NCI-H2171 (cell line): ENCODE measurements at regions not wholly inside any gene's neighbourhood (a gene's known extent, or its start where the extent isn't known, plus 50 kb on each side); places are given as distances from the start of the nearest gene placed in this dataset.

Experiments used
- DNase-seq: peaks from one replicate; lab custom pipeline; 2025; lab: John Stamatoyannopoulos, UW

- no peak for DNase-seq
Measured at GRCh38 chr6:105611606-105612005, 208.7 kb upstream of the PREP start.

- DNase-seq = no peak
Measured at GRCh38 chr6:105609375-105609991, 206.6 kb upstream of the PREP start.

DNA sequence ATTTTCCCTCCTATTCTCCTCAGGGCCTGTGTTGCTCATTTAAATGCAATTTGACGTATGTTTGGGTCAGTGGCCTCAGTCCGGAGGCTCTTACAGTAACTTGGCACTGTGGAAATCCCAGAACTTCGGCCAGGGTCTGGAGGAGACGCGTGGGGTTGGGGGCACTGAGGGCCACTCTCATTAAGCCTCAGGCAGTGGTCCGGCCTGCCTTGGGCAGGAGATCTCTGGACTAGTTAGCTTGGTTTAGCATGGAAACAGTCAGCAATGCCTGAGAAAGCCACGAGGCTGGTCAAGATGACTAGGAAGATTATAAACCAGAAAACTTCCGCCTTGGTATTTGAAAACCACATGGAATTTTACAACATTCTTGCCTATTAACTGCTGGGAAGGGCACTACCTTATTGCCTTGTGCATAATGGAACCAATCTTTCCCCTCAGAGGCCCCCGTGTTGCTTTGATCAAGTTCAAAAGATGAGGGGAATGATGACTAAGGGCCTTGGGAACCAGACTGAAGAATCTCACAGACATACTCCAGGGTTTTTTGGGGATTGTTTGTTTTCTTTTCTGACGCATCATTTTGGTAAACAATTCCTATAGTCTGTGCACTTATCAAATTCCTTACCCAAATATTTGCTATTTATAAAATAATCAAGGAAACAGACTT, 206.0 kb upstream of the PREP start:
- no peak for DNase-seq

- DNase-seq = no peak
Measured at GRCh38 chr6:105607636-105608621, 205.0 kb upstream of the PREP start.

DNA sequence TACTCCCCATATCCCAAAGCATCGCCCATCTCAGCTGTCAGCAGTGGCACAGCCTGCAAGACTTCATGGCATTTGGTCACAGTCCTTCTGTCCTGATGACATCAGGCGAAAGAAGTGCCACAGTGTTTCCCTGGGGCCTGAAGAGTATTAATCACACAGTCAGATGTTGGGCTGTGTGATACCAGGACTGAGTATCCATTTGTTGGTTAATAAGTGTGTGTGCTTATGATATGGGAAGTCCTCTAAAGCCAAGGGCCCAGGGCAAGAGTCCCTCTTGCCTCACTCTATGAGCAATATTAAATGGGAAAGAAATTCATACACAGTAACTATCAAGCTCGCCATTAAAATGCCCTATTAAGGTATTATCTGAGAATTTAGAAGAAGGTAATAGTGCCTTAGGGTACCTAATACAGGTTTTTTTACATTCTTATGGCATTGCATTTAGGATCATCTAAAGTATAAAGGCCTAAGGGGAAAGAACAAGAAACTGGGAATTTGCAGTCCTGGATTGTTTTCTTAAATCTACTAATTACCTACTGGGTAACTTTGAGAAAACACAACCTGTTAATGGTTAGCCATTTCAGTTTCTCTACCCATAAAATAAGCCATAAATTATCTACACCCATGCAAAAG, 204.1 kb upstream of the PREP start:
- DNase-seq = no peak

- DNase-seq = no peak
Measured at GRCh38 chr6:105604587-105604884, 201.7 kb upstream of the PREP start.

DNA sequence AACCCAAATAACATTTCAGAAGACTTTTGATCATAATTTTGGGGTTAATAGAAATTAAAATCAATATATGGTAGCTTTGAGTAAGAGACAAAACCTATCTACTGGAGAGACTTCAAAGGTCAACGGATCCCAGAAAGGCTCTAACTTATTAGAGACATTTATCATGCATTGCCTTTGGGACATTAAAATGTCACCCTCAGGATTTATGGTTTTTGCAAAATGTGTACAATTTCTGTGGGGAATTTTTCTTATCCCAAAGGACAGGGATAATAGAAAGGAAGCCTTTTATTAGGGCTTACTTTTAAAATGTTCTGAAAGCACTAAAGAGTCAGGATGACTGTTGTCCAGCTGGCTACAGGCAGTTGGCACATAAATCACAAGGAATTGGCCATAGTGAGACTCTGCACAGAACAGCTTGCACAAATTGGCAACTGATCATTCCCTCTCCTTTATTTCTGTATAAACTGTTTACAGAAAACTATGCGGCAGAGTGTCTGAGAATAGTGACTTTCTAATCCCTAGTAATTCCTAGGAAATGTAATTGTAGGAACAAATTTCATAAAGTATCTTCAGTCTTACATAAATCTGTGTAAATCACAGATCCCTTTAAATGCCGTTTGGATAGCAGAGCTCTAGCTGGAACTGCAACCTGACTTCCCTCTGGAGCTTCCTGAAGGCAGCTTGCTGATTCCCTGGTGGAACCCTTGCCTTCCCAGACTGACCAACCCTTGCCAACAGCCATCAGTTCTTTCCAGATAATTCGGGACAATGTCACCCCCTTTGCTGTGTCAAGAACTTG, 201.1 kb upstream of the PREP start:
- DNase-seq = no peak

DNA sequence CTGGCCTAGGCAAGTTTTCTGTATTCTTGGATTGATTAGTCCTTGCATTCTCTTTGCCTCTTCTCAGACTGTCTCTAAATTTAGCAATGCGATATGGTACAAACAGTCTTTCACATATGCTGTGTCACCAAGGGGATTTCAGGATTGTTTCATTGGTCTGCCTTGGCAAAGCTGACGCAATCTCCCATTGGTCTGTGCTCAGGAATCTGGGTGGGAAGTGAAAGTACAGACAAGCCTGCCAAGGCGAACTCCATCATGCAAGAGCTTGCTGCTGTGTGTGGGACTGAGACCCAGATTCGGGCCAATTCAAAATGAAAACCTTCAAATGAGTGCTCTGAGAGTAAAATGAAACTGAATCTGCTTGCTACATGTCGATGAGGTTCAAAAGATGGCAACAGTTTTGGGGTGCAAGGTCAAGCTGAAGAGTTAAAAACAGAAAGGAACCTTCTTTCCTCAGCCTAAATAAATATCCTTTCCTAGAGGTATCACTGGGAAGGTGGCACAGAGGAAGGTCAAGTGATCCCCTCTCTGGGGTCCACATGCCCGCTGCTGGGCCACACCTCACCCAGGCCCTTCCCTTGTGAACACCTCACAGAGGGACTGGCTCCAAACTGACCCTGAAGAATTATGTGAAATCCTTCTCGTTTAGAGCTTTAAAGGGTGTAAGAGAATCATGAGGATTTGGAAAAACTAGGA, 198.8 kb upstream of the PREP start:
- no peak for DNase-seq

GRCh38 chr6:105600336-105601260, 197.7 kb upstream of the PREP start:
- no peak for DNase-seq

- no peak for DNase-seq
Measured at GRCh38 chr6:105598264-105598663, 195.4 kb upstream of the PREP start.

- DNase-seq = no peak
Measured at GRCh38 chr6:105596284-105596755, 193.4 kb upstream of the PREP start.

DNA sequence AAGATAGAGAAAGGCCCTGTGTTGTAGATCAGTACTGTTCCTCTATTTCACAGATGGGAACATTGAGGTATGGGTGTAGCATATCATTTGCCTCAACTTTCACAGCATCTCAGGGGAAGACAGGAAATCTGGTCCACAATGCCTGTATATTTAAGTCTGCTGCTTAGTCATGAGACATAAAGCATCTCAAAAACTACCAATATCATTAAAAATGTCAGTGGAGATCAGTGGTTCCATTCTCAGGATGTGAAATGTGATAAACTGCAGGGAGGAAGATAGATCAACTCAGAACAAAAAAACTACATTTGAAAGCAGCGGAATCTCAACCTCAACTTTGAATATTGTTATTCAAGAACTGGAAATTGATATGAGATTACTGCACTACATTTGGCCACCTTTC, 192.9 kb upstream of the PREP start:
- no peak for DNase-seq

DNA sequence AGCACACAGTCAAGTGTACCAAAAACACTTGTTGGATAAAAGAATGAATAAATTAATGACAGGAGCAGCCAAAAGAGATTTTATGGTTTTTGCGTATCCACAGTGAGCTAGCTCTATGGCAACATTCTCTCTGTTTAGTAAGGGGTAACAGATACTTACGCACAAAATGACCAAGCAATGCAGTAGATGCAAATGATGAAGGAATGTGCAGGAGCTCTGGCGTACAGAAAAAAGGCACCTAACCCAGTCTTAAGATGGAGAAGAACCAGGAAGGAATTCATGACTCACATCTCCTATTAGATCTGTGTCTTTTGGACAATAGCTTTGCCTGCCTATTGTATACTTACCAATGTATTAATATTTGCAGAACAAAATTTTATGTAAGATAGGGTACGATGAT, 191.9 kb upstream of the PREP start:
- DNase-seq = no peak

DNA sequence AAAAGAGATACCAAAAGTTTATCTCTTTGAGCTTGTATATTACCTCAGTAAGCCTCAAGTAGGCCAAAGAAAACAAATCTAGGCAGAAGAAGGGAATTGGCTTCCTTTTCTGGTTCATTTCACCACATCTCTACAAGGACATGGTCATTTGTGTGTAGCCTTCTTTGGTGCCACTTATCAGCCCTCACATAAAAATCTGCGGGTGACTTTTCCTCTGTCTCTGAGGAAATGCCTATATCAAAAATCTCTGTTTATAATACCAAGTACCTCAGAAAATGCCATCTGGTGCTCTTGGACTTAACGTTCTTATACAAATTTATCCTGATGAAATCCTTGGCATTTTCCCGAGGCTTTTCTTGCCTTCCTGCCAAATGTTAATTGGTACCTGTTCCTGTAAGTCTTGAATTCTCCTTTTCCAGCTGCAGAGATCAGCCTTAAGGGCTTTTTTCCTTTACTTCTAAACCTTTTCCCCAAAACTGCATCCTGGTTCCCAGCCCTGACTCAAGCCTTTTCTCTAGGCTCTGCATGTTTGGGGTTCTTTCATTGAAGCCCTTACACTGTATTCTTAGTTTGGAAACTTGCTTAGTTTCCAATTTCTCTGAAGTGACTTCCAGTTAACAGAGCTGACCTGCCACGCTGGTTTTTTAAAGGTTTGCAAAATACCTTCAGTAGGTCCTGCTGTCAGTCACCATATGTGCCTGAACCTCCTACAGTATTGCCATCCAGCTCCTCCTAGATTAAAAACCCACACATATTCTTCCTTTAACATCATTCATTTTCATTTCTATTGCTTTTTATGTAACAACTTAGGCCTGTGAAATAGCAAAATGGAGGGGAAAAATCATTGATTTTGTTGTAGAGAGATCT, 191.2 kb upstream of the PREP start:
- no peak for DNase-seq

GRCh38 chr6:105593056-105593690, 190.3 kb upstream of the PREP start:
- no peak for DNase-seq

GRCh38 chr6:105592329-105592728, 189.4 kb upstream of the PREP start:
- no peak for DNase-seq

GRCh38 chr6:105591053-105591452, 188.2 kb upstream of the PREP start:
- no peak for DNase-seq

DNA sequence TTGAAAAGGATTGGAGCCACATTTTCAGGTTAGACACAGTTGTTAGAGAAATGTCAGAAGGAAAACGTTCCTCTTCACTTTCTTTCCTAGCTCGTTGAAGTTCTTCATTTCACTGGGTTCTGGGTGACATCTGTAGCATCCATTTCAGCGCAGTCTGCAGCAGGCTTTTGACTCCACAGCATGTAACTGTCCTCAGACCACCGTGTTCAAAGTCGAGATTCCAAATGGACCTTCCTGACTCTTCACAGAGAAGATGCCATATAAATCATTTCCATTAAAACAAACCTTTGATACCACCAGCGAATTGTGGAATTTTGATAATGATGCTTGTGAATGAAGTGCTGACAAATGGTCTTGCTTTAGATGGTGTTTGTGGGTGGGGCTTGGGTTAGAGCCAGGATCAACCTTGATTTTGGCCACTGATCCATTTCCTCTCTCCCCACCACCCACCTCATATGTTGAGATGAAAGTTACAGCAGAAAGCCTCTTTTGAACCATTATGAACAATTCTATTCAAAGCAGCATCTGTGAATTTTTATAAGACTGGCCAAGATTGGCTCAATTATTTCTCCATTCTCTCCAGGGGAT, 185.3 kb upstream of the PREP start:
- no peak for DNase-seq
